ENCODE measurements at regions not wholly inside any gene's neighbourhood (a gene's known extent, or its start where the extent isn't known, plus 50 kb on each side); places are given as distances from the start of the nearest gene placed in this dataset.
"Not testable (repeated sequence)": the region's sequence is repeated elsewhere in the genome, so short reads cannot be mapped to it uniquely, and the experiment has no call there.

DNA sequence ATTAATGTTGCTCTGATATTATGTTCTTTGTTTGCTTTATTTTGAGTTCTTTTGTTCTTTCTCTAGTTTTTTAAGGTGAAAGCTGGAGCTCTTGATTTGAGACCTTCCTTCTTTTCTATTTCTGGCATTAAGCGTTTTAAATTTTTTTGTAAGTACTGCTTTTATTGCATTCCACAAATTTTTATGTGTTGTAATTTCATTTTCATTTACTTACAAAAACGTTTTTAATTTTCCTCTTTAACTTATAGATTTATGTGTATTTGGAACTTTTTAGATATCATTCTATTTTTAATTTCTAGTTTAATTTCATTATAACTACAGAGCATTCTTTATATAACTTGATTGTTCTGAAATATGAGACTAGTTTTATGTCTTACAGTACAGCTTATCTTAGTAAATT lies 395.6 kb downstream of the ETV1 start:
- Mint-ChIP-seq H3K4me1 (no peaks in the 10 kb centered on the region), H3K9me3 (peaks cover 9% of the 10 kb centered on the region), H3K27me3 (no peaks in the 10 kb centered on the region), H3K36me3 (no peaks in the 10 kb centered on the region), H3K27ac (no peak overlapping the region), H3K4me3 (no peak overlapping the region)
- DNase-seq (ENCODE audit: low spot score in 2 of 2): no peak
- ATAC-seq (ENCODE audit: low read depth): no peak

DNA sequence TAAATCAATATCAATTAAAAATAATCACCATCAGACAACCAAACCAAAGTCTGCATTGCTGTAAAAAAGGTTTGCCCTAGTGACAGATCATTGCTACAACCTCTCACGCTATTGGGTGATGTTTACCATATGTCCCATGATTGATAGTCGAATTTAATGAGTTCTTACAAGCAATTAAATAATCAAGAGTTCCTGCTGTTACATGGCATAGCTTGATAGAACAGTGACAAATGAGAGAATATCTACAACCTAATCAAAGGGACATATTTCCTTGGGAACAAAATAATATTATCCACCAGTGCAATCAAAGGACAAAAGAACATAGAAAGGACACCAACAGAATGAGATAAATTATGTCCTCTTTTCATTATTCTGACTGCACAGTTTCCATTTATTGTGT lies 387.4 kb downstream of the ETV1 start:
- Mint-ChIP-seq H3K9me3 (peaks cover 2% of the 10 kb centered on the region), H3K4me1 (no peaks in the 10 kb centered on the region), H3K27me3 (no peaks in the 10 kb centered on the region), H3K27ac (no peak overlapping the region), H3K36me3 (no peaks in the 10 kb centered on the region), H3K4me3 (no peak overlapping the region)
- DNase-seq (ENCODE audit: low spot score in 2 of 2): no peak
- ATAC-seq (ENCODE audit: low read depth): no peak

DNA sequence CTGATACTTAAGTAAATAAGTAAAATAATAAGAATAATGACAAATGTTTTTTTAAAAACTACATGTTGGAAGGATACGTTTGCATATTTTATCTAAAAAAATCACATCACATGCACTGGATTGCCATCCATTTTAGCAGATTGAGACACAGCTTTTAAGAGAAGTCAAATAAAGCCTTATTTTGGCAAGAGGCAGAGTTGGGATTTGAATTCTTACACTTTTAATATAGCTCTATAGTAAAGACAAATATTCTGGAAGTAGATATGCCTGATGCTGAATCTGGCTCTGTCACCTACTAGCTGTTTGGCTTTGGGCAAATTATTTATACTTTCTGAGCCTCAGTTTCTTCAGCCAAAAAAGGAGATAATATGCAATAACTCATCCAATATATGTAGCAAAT lies 386.4 kb downstream of the ETV1 start:
- Mint-ChIP-seq H3K36me3 (no peaks in the 10 kb centered on the region), H3K27ac (no peak overlapping the region), H3K4me3 (no peak overlapping the region), H3K4me1 (no peaks in the 10 kb centered on the region), H3K27me3 (no peaks in the 10 kb centered on the region), H3K9me3 (peaks cover 2% of the 10 kb centered on the region)
- DNase-seq (ENCODE audit: low spot score in 2 of 2) (no peak), ATAC-seq (ENCODE audit: low read depth) (no peak)

DNA sequence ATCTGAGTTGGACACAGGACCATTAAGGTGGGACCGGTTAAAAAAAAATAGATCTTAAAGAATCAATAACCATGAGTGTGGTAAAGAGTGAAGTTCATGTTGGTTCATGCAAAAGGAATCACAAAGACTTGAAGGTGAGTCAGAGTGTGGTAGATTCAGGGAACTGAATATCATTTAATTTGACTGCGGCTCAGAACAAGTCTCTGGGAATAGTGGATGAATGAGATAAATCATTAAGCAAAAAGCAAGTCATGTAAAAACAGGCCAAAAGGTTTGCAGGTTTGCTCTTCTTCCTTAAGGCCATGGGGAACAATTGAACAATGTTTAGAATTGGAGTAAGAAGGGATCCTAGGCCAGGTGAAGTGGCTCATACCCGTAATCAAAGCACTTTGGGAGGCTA lies 385.8 kb downstream of the ETV1 start:
- Mint-ChIP-seq H3K36me3 (no peaks in the 10 kb centered on the region), H3K4me1 (no peaks in the 10 kb centered on the region), H3K9me3 (peaks cover 2% of the 10 kb centered on the region), H3K4me3 (no peak overlapping the region), H3K27me3 (no peaks in the 10 kb centered on the region), H3K27ac (no peak overlapping the region)
- DNase-seq (ENCODE audit: low spot score in 2 of 2): no peak
- ATAC-seq (ENCODE audit: low read depth): no peak

DNA sequence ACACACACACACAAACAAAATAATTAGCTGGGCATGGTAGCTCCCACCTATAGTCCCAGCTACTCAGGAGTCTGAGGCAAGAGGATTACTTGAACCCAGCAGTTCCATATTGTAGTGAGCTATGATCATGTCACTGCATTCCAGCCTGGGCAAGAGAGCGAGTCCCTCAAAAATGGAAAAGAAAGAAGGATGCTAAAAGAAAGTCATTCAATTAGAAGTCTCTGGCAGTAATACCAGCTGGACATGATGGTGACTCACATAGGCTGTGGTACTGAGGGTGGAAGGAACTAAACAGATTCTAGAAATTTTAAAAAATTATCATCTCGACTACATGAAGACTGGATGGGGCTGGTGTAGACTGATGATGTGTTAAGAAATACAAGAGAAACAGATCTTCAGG lies 385.3 kb downstream of the ETV1 start:
- peaks cover 2% of the 10 kb centered on the region for H3K9me3 Mint-ChIP-seq
- DNase-seq (ENCODE audit: low spot score in 2 of 2): no peak
- H3K4me1 Mint-ChIP-seq: no peaks in the 10 kb centered on the region
- no peak for ATAC-seq (ENCODE audit: low read depth)
- no peaks in the 10 kb centered on the region for H3K27me3 Mint-ChIP-seq
- H3K27ac Mint-ChIP-seq: no peak overlapping the region
- H3K4me3 Mint-ChIP-seq: no peak overlapping the region
- H3K36me3 Mint-ChIP-seq: no peaks in the 10 kb centered on the region

DNA sequence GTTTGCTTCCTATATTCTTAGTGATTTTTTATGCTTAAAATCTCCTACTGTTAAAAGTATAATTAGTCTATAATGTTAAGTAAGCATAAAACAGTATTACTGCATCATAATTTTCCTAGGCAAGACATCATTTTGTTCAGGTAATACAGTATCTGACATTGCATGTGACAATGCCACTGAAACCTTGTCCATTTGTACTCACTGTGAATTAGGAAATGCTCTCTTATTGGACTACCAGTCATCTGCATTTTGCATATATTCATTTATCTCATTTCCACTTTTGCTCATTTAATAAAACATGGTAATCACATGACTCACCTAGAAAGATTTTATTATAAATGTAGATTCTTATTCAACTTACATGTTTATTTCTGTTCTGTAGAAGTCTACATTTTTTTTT lies 379.1 kb downstream of the ETV1 start:
- Mint-ChIP-seq H3K9me3 (peaks cover under 1% of the 10 kb centered on the region), H3K27ac (no peak overlapping the region), H3K36me3 (no peaks in the 10 kb centered on the region), H3K27me3 (no peaks in the 10 kb centered on the region), H3K4me3 (no peak overlapping the region), H3K4me1 (no peaks in the 10 kb centered on the region)
- no peak for DNase-seq (ENCODE audit: low spot score in 2 of 2)
- ATAC-seq (ENCODE audit: low read depth): no peak

DNA sequence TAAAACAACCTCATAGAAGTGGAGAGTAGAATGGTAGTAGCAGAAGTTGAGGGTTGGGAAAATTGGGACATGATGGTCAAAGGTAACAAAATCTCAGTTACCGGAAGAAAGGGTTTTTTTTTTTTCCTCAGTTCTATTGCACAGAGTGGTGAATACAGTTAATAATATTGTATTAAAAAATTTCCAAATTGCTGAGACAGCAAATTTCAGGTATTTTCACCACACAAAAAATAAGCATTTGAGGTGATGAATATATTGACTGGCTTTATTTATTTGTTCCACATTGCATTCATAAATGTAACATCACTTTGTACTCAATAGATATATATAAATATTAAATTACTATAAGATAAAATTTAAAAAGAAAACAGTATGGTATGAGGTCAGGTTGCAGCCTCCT lies 373.8 kb downstream of the ETV1 start:
- Mint-ChIP-seq H3K27ac (no peak overlapping the region), H3K4me1 (no peaks in the 10 kb centered on the region), H3K4me3 (no peak overlapping the region), H3K36me3 (no peaks in the 10 kb centered on the region), H3K27me3 (no peaks in the 10 kb centered on the region), H3K9me3 (peaks cover 3% of the 10 kb centered on the region)
- ATAC-seq (ENCODE audit: low read depth) (no peak), DNase-seq (ENCODE audit: low spot score in 2 of 2) (no peak)

DNA sequence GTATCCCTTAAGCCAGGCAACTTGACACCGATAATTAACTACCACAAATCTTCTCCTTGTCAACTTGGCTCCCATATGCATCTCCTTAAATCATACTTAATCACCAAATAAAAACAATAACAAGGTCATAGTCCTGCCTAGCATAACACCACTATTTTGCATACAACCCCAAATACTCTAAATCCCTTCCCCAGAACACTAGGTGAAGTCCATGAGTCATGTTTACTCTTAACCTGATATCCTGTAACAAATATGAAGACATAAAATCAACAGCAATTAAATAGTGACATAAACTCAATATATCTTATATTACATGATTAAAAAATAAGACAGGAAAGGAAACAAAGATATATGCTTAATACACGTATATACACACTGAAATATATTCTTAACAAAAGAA lies 362.0 kb downstream of the ETV1 start:
- no peak overlapping the region for H3K4me3 Mint-ChIP-seq
- H3K9me3 Mint-ChIP-seq: peaks cover 2% of the 10 kb centered on the region
- no peaks in the 10 kb centered on the region for H3K27me3 Mint-ChIP-seq
- H3K36me3 Mint-ChIP-seq: no peaks in the 10 kb centered on the region
- DNase-seq (ENCODE audit: low spot score in 2 of 2) (no peak), ATAC-seq (ENCODE audit: low read depth) (no peak)
- H3K27ac Mint-ChIP-seq: no peak overlapping the region
- no peaks in the 10 kb centered on the region for H3K4me1 Mint-ChIP-seq

DNA sequence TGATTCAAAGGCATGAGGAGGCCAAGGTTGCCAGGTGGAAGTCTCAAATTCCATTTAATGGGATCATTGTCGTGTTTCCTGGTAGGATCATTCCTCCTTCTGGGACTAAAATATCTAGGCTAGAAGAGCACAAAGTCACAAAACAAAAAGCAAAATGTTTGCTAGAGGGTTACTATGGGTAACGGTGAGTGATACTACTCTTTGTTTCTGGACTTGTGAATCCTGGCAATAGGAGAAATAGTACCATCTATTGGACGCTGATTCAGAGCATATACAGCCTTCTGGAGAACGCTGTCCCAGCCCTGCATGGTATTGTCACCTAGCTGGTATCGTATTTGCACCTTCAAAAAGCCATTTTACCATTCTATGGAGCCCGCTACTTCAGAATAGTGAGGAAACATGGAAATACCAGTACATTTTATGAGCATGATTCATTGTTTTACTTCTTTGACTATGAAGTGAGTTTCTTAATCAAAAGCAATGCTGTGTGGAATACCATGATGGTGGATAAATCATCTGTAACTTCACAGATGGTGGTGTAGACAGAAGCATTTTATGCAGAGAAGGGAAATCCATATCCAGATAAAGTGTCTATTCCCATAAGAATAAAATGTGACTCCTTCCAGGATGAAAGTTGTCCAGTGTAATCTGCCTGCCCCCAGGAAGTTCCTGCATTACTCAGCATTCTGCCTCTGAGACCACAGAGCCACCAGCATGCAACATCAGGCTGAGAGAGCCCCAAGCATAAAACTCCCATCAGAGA lies 361.0 kb downstream of the ETV1 start:
- no peak for DNase-seq (ENCODE audit: low spot score in 2 of 2)
- peaks cover 2% of the 10 kb centered on the region for H3K9me3 Mint-ChIP-seq

DNA sequence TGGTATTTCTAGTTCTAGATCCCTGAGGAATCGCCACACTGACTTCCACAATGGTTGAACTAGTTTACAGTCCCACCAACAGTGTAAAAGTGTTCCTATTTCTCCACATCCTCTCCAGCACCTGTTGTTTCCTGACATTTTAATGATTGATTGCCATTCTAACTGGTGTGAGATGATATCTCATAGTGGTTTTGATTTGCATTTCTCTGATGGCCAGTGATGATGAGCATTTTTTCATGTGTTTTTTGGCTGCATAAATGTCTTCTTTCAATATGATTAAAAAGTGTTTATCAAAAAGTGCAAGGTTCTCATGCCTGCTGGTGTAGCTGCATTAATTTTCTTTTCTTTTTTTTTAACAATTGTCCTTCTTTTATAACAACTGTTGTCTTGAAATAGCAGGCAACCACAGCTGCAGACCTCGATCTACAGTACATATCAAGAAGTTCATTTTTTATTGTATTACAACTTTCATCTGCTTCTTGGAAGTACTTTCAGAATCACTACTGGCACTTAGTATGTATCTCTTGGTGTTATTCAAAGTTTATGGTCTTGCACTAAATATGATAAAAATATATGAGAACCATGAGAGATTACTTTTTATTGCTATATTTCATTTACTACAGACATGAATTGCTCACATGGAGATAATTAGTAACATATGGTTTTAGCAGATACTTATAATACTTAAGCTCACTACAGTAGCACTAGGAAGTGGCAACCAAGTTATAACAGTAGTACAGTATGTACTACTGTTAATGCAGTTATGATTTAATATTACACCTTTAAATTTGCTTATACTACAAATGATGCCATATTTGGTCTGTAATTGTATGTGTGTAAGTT lies 358.0 kb downstream of the ETV1 start:
- not testable (repeated sequence) for H3K4me1 Mint-ChIP-seq; DNase-seq (ENCODE audit: low spot score in 2 of 2); H3K9me3 Mint-ChIP-seq; ATAC-seq (ENCODE audit: low read depth); H3K4me3 Mint-ChIP-seq; H3K27ac Mint-ChIP-seq; H3K27me3 Mint-ChIP-seq; H3K36me3 Mint-ChIP-seq

More for the DNA sequence above, 361.0 kb downstream of the ETV1 start:
- Mint-ChIP-seq H3K4me3 (no peak overlapping the region), H3K27ac (no peak overlapping the region), H3K36me3 (no peaks in the 10 kb centered on the region), H3K27me3 (no peaks in the 10 kb centered on the region), H3K4me1 (no peaks in the 10 kb centered on the region)
- no peak for ATAC-seq (ENCODE audit: low read depth)

DNA sequence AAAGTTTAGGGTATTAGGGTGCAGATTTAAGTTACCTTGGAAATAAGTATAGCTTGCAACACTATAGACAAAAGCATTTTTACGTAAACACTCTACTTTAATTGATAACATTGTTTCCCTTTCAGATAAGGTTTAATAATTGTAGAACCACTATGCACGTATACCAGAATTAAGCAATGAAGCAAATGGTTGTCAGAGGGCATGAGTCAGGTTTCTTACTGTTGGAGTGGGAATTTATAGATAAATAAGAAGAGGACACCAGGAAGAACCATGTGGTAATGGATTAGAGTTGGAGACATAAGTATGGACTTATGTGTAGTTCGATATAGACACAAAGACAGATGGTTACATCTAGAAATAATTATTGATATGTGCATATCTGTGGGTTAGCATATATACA lies 355.6 kb downstream of the ETV1 start:
- Mint-ChIP-seq H3K4me3 (no peak overlapping the region), H3K9me3 (no peaks in the 10 kb centered on the region), H3K27me3 (no peaks in the 10 kb centered on the region), H3K4me1 (no peaks in the 10 kb centered on the region), H3K36me3 (no peaks in the 10 kb centered on the region), H3K27ac (no peak overlapping the region)
- ATAC-seq (ENCODE audit: low read depth) (no peak), DNase-seq (ENCODE audit: low spot score in 2 of 2) (no peak)

DNA sequence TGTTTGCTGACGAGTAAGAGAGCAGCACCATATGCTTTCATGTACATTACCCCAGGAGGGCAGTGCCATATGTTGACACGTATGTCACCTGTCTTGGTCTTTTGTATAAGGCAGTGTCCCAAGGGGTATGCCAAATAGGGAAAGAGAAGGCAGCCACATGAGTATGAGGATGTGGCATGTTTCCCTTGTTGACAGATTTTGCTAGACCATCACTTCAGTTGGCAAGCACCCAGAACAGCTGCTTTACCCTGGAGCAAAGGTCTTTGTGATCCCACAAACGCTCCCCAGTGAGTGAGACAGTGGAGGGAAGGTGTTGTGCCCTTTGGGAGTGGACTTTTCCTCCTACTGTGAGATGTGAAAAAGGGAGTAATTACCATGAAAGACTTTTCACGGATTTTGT lies 350.1 kb downstream of the ETV1 start:
- H3K27ac Mint-ChIP-seq: no peak overlapping the region
- no peak for ATAC-seq (ENCODE audit: low read depth)
- DNase-seq (ENCODE audit: low spot score in 2 of 2): no peak
- no peaks in the 10 kb centered on the region for H3K4me1 Mint-ChIP-seq
- no peaks in the 10 kb centered on the region for H3K9me3 Mint-ChIP-seq
- no peaks in the 10 kb centered on the region for H3K36me3 Mint-ChIP-seq
- no peak overlapping the region for H3K4me3 Mint-ChIP-seq
- no peaks in the 10 kb centered on the region for H3K27me3 Mint-ChIP-seq

DNA sequence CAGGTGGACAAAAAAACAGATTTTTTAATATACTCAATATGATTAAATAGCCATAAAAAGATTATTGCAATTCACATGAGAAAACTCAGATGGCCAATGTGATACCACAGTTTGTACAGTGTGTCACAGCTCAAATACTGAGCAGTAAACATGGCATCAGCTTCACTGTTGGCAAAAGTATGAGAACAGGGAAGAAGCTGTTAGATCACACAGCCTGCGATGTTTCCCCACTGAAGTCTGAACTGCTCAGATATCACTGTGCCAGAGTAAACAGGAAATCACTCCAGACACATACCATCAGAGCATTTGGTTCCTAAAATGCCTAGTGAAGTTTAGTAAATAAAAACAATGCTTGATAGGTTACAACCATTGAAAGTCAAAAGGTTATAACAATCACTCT lies 347.8 kb downstream of the ETV1 start:
- Mint-ChIP-seq H3K27me3 (no peaks in the 10 kb centered on the region), H3K36me3 (no peaks in the 10 kb centered on the region), H3K4me3 (no peak overlapping the region), H3K27ac (no peak overlapping the region), H3K4me1 (no peaks in the 10 kb centered on the region), H3K9me3 (peaks cover 2% of the 10 kb centered on the region)
- DNase-seq (ENCODE audit: low spot score in 2 of 2): no peak
- ATAC-seq (ENCODE audit: low read depth): no peak

DNA sequence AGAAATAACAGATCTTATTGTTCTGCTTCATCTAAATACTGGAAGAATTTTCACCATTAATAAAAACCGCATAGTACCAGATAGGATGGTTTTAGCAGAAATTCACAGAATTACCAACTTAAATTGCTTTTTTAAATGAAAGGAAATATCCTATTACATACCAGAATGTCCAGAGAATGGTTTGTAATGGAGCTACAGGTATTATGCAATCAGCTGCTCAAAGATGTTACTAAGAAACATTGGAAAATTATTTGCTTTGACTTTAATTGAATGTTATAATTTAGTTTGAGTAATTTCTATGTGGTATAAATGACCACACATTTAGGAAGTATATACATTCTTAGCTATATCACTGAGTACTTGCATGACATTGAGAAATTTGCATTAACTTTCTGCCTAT lies 338.3 kb downstream of the ETV1 start:
- Mint-ChIP-seq H3K27me3 (no peaks in the 10 kb centered on the region), H3K9me3 (peaks cover 3% of the 10 kb centered on the region), H3K36me3 (no peaks in the 10 kb centered on the region), H3K4me3 (no peak overlapping the region), H3K4me1 (no peaks in the 10 kb centered on the region), H3K27ac (no peak overlapping the region)
- no peak for DNase-seq (ENCODE audit: low spot score in 2 of 2)
- no peak for ATAC-seq (ENCODE audit: low read depth)

DNA sequence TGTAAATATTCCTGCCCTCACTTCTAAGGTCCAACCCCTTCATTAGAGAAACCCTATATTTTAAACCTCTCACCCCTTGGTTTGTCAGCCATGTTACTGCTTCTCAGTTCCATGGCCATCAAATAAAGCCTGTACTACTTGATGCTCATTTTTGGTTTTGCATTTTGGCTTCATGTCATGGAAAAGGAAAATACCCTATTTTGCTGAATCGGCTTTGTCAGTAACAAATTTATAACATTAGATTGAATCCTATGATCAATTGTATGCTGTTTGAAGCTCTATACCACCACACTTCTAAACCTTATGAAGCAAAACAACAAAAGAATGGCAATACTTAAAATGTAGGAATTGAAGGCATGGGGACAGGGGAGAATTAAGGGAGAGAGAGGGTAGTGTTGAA lies 333.1 kb downstream of the ETV1 start:
- DNase-seq (ENCODE audit: low spot score in 2 of 2) (no peak), ATAC-seq (ENCODE audit: low read depth) (no peak)
- no peaks in the 10 kb centered on the region for H3K4me1 Mint-ChIP-seq
- peaks cover 3% of the 10 kb centered on the region for H3K9me3 Mint-ChIP-seq
- H3K4me3 Mint-ChIP-seq: no peak overlapping the region
- H3K36me3 Mint-ChIP-seq: no peaks in the 10 kb centered on the region
- no peak overlapping the region for H3K27ac Mint-ChIP-seq
- H3K27me3 Mint-ChIP-seq: no peaks in the 10 kb centered on the region

Measured in memory B cell (primary cell).